ENCODE measurements at regions not wholly inside any gene's neighbourhood (a gene's known extent, or its start where the extent isn't known, plus 50 kb on each side); places are given as distances from the start of the nearest gene placed in this dataset.

DNA sequence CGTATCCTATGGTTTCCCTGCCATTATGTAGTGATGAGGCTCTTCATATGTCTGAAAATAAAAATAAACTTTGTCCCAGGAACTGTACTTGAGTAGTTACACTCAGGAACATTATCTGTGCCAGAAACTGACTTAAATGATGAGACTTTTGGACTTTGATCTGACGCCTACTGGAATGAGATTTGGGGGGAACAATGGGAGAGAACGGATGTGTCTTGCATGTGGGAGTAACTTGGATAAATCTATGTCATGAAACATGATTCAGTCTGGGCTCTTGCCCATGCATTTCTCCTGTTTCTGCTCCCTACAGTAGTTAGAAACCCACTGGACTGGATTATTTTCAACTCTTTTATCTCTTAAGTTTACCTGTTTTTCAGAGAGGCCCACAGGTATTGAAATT is 2351.4 kb downstream of the PCDH7 start (continued):
- no peak for TF ChIP-seq TCF12 (IDR thresholded peaks at IDR 0.05; ENCODE audit: low read depth, low read length)
